Astrocyte of the spinal cord (primary cell): ENCODE measurements at regions not wholly inside any gene's neighbourhood (a gene's known extent, or its start where the extent isn't known, plus 50 kb on each side); places are given as distances from the start of the nearest gene placed in this dataset.
"Not testable (repeated sequence)": the region's sequence is repeated elsewhere in the genome, so short reads cannot be mapped to it uniquely, and the experiment has no call there.

Experiments
- DNase-seq: peaks from one replicate; pipeline ENCODE4 v3.0.0; 2011; ENCODE audit warnings: low read depth, low spot score
- H3K4me3 ChIP-seq: 2 replicates; pipeline ENCODE4 v1.5.1; 2011; ENCODE audit warnings: low read depth, mild to moderate bottlenecking, low read length, moderate library complexity
- CTCF ChIP-seq: IDR thresholded peaks from 2 replicates; pipeline ENCODE4 v1.5.1; 2012; ENCODE audit warnings: low read depth, mild to moderate bottlenecking, low read length, inconsistent platforms
- in situ Hi-C: cut with HindIII; loops from 2 replicates; pipeline ENCODE4 v1.10.0; 2017; ENCODE audit warnings: low sequenced_read_pairs

- in situ Hi-C loops: no loop called here
- no peak for TF ChIP-seq CTCF
- no peak overlapping the region for H3K4me3 ChIP-seq
- DNase-seq: no peak
These were observed 289.0 kb downstream of the C1D start for GRCh38 chr2:67773851-67774250.

- H3K4me3 ChIP-seq: no peak overlapping the region
- no peak for DNase-seq
- in situ Hi-C loops: no loop called here
- no peak for TF ChIP-seq CTCF
These were observed 286.5 kb downstream of the C1D start for GRCh38 chr2:67776276-67776675.

- in situ Hi-C loops: no loop called here
- no peak for DNase-seq
These were observed 285.8 kb downstream of the C1D start for GRCh38 chr2:67777010-67777409.

GRCh38 chr2:67777836-67778429 is 284.9 kb downstream of the C1D start:
- TF ChIP-seq CTCF: no peak
- DNase-seq: no peak
- no peak overlapping the region for H3K4me3 ChIP-seq
- in situ Hi-C loops: no loop called here

More at GRCh38 chr2:67777010-67777409, 285.8 kb downstream of the C1D start:
- no peak for TF ChIP-seq CTCF
- H3K4me3 ChIP-seq: no peak overlapping the region

GRCh38 chr2:67780841-67781240 is 282.0 kb downstream of the C1D start:
- H3K4me3 ChIP-seq, in situ Hi-C loops: not testable (repeated sequence)
- DNase-seq: peak; percentile 27

- in situ Hi-C loops: no loop called here
- no peak overlapping the region for H3K4me3 ChIP-seq
- no peak for TF ChIP-seq CTCF
- peak; percentile 54 for DNase-seq
These were observed 280.4 kb downstream of the C1D start for GRCh38 chr2:67782443-67782842.

- H3K4me3 ChIP-seq: no peak overlapping the region
- DNase-seq: no peak
- TF ChIP-seq CTCF: no peak
- in situ Hi-C loops: no loop called here
These were observed 279.8 kb downstream of the C1D start for GRCh38 chr2:67783026-67783425.
